Neural progenitor cell (in vitro differentiated cells): ENCODE measurements at regions not wholly inside any gene's neighbourhood (a gene's known extent, or its start where the extent isn't known, plus 50 kb on each side); places are given as distances from the start of the nearest gene placed in this dataset.

Experiments used
- CTCF ChIP-seq: fragments of 200-600 bp; sonication (generic); IDR thresholded peaks from 2 replicates; pipeline ENCODE4 v1.5.1; 2017; ENCODE audit warnings: antibody characterized with exemption, mild to moderate bottlenecking
- EZH2 ChIP-seq: fragments of 200-600 bp; sonication (generic); IDR thresholded peaks from 2 replicates; pipeline ENCODE4 v1.6.1; 2017; ENCODE audit warnings: antibody characterized with exemption, mild to moderate bottlenecking, moderate library complexity

- TF ChIP-seq EZH2 (no peak), CTCF (no peak)
Measured at GRCh38 chr13:79886601-79887000, 405.6 kb downstream of the NDFIP2 start.
